ENCODE measurements at regions not wholly inside any gene's neighbourhood (a gene's known extent, or its start where the extent isn't known, plus 50 kb on each side); places are given as distances from the start of the nearest gene placed in this dataset.

- Histone ChIP-seq H3K27ac (no peak overlapping the region), H3K4me1 (no peaks in the 10 kb centered on the region), H3K9me3 (peaks cover 0 to 15% (median 7%) of the 10 kb centered on the region in 4 donors), H3K36me3 (no peaks in the 10 kb centered on the region), H3K27me3 (no peaks in the 10 kb centered on the region), H3K4me3 (no peak overlapping the region)
- no peak for DNase-seq
- no peak for TF ChIP-seq POLR2AphosphoS5 (IDR thresholded peaks at IDR 0.05)
- WGBS, 5 donors = 94 to 100% (median 98%) methylated on average over 2 of the region's 2 CpGs
- intact Hi-C loops (cut with DNase I; ENCODE audit: low total_unique reads) = no loop called here
Measured at GRCh38 chr4:81528200-81528599, 56.5 kb upstream of the RASGEF1B start.

GRCh38 chr4:81527709-81528108 lies 56.0 kb upstream of the RASGEF1B start:
- no peak for DNase-seq
- intact Hi-C loops (cut with DNase I; ENCODE audit: low total_unique reads) = no loop called here
- TF ChIP-seq CTCF (IDR thresholded peaks at IDR 0.05) = no peak
- no peak for TF ChIP-seq EP300 (IDR thresholded peaks at IDR 0.05)
- Histone ChIP-seq H3K27ac (no peak overlapping the region), H3K4me1 (no peaks in the 10 kb centered on the region), H3K4me3 (no peak overlapping the region), H3K9me3 (peaks cover 0 to 15% (median 7%) of the 10 kb centered on the region in 4 donors), H3K27me3 (no peaks in the 10 kb centered on the region), H3K36me3 (no peaks in the 10 kb centered on the region)
- 85 to 100% (median 100%) methylated on average over 1 of the region's 1 CpG for WGBS, 5 donors

GRCh38 chr4:81527115-81527514 lies 55.4 kb upstream of the RASGEF1B start:
- DNase-seq = no peak
- Histone ChIP-seq H3K27ac (no peak overlapping the region), H3K4me1 (no peaks in the 10 kb centered on the region), H3K27me3 (no peaks in the 10 kb centered on the region), H3K9me3 (peaks cover 0 to 15% (median 7%) of the 10 kb centered on the region in 4 donors), H3K36me3 (no peaks in the 10 kb centered on the region), H3K4me3 (no peak overlapping the region)
- intact Hi-C loops (cut with DNase I; ENCODE audit: low total_unique reads) = no loop called here
- WGBS, 5 donors = 78 to 95% (median 91%) methylated on average over 3 to 4 of the region's 4 CpGs
- TF ChIP-seq POLR2A (IDR thresholded peaks at IDR 0.05) (no peak), POLR2AphosphoS5 (IDR thresholded peaks at IDR 0.05) (no peak), CTCF (IDR thresholded peaks at IDR 0.05) (no peak), EP300 (IDR thresholded peaks at IDR 0.05) (no peak)

GRCh38 chr4:81526706-81527105 lies 55.0 kb upstream of the RASGEF1B start:
- 72 to 88% (median 75%) methylated on average over 2 of the region's 2 CpGs for whole genome bisulfite sequencing, 5 donors
- no peaks in the 10 kb centered on the region for H3K27me3 ChIP-seq
- no peaks in the 10 kb centered on the region for H3K36me3 ChIP-seq
- H3K27ac ChIP-seq = no peak overlapping the region
- H3K9me3 ChIP-seq = peaks cover 0 to 15% (median 7%) of the 10 kb centered on the region in 4 donors
- TF ChIP-seq POLR2A (IDR thresholded peaks at IDR 0.05) (no peak), CTCF (IDR thresholded peaks at IDR 0.05) (no peak)
- H3K4me1 ChIP-seq = no peaks in the 10 kb centered on the region
- no peak for DNase-seq
- intact Hi-C loops (cut with DNase I; ENCODE audit: low total_unique reads) = no loop called here
- no peak overlapping the region for H3K4me3 ChIP-seq

GRCh38 chr4:81523672-81524327 lies 52.1 kb upstream of the RASGEF1B start:
- TF ChIP-seq POLR2AphosphoS5 (IDR thresholded peaks at IDR 0.05) = no peak
- TF ChIP-seq EP300 (IDR thresholded peaks at IDR 0.05) = no peak
- TF ChIP-seq POLR2A (IDR thresholded peaks at IDR 0.05) = no peak
- no peak for TF ChIP-seq CTCF (IDR thresholded peaks at IDR 0.05)
- Histone ChIP-seq H3K9me3 (peaks cover 0 to 15% (median 7%) of the 10 kb centered on the region in 4 donors), H3K27ac (no peak overlapping the region), H3K36me3 (no peaks in the 10 kb centered on the region), H3K4me3 (no peak overlapping the region), H3K27me3 (no peaks in the 10 kb centered on the region), H3K4me1 (peaks cover 0 to 6% (median 2%) of the 10 kb centered on the region in 4 donors)
- intact Hi-C loops (cut with DNase I; ENCODE audit: low total_unique reads) = no loop called here
- 93 to 98% (median 96%) methylated on average over 2 of the region's 2 CpGs for WGBS, 5 donors
- no peak for DNase-seq
